GM21381 (cell line): ENCODE measurements at regions not wholly inside any gene's neighbourhood (a gene's known extent, or its start where the extent isn't known, plus 50 kb on each side); places are given as distances from the start of the nearest gene placed in this dataset.

ENCODE experiments used
- ATAC-seq: cut with Tn5 transposase; IDR thresholded peaks from one replicate; pipeline ENCODE4 v1.9.1; 2021; ENCODE audit warnings: mild to moderate bottlenecking, moderate library complexity; ENCODE audit not compliant: unreplicated experiment

DNA sequence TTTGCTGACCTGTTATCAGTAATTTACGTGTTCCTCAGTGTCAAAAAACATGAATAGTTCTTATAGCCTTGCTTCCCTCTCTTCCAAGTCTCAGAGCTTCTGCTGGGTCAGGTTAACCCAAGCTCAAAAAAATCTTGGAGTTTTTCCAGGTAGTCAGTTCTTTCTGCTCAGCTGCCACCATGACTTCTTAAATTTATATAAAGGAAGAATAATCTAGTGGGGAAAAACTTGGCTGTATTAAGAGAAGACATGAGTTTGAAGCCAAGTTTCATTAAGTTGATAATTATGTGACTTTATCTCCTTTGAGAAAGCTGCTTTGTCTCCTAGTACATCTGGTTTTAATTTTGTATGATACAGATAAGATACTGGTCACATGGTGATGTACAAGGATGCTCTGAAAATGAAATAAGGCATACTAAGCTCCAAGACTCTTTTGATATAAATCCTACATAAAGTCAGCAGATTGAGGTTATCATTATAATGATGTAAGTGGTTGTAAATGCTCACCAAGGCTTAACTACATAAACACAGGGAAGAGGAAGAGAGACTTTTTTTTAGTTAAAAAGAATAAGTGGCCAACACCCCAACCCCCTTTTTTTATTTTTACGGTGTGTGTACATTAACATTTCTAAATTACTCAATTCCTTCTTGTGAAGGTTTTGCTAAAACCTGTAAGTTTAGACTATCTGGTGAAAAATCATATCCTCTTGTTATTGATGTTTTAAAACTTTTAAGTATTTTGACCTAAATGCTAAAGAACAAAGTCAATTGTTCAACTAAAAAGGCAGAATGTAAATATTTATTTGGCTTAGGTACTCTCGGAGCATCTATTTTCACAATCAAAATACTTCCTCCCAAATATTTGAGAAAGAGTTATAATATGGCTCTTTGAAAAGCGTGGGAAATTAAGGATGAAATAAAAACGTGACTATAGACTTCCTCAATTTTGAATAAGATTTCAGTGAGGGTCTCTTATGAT, 84.1 kb upstream of the SLC38A2 start:
- no peak for ATAC-seq

DNA sequence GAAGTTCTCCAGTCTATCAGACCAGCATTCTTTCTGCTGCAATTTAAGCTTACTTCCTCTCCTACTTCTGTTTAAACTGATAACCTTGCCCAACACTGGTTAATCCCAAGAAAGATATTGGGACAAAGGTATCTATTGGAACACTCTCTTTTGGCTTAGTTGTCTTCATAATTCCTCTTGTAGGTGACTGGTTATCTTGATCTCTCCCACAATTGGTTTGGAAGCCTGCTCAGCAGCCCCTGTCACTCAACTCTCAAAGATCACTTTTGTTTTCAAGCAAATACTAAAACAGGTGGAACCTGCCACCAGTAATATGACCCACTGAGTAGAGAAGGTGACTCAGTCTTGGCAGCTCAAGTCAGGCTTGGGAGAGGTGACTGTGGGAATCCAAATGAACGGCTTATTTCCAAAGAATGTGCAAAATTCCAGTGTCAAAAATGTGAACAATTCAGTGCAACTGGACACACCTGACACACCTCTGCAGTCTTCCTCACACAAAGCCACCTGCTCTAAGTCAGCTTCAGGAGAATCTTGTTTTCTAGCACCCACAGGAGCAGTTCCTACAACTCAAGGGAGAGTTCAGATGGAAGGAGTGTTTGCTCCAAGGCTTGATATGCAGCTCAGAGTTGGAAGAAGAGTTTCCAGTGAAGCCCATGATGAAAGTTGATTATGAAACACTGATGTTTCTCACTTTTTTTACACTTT, 83.2 kb upstream of the SLC38A2 start:
- ATAC-seq = no peak

DNA sequence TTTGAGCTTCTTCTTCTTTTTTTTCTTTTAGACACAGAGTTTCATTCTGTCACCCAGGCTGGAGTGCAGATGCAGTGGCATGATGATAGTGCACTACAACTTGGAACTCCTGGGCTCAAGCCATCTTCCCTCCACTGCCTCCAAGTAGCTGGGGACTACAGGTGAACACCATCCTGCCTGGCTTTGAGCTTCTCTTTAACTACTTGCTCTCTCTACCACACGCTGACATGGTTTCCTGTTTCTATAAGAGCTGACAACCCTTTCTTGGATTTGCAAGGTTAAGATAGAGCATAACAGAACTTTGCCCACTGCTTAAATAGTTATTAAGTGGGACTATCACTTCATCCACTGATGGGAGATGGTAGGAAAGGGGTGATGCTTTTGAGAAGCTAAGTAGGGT, 82.4 kb upstream of the SLC38A2 start:
- no peak for ATAC-seq

DNA sequence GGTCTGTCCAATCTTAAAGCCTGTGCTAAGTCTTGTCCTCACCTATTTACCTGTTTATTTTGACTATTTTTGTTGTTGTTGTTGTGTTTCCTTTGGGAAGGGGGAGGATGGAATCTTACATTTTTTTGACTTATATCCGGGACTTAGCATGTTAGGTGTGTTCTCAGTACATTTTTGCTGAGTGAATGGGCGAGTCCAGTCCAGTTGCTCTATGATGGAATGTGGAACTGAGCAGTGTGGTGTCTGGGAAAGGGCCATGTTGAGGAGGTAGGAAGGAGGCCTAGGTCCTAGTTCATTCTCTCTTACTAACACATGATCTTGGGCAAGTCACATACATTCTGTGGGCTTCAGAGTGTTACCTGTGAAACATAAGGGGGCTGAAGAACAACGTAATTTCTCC, 80.9 kb upstream of the SLC38A2 start:
- no peak for ATAC-seq

DNA sequence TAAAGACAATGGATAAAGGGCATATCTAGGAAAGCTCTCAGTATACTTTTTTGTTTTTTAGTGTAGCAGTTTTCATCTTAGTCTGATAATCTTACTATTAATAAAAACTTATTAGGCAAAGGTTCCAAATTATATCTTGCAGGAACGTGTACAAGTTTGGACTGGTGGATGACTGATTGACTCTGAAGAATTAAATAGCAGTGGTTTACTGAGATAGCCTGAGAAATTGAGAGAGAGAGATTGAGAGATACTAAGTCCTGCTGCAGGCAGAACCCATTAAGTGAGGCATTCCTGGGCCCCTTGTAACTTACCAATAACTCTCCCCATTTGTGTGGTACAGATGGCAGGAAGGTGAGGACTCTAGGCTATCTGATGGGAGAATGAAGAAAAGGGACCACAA, 80.2 kb upstream of the SLC38A2 start:
- no peak for ATAC-seq

DNA sequence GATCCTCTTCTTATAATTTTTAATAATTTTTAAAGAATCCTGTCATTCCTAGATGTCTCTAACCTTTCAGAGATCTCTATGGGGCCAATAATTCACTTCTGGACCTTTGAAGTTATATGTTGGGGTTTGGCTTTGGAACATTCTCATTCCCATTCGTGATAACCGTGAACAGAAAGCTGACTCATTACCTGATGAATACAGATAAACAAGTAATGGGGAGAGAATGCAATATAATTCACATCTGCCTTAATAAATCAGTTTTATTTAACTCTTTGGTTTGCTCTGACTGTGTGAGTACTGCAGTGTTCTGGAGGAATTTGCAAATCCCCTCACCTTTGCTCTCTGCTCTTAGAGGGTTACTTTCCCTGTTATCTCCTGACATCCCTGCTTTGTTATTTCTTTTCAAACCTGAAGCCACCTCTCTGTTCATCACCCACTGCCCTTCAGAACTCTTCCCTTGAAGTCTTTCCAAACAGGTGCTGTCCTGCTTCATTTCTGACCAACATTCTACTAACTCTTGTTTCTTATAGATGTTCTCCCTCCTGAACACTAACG, 79.6 kb upstream of the SLC38A2 start:
- no peak for ATAC-seq

DNA sequence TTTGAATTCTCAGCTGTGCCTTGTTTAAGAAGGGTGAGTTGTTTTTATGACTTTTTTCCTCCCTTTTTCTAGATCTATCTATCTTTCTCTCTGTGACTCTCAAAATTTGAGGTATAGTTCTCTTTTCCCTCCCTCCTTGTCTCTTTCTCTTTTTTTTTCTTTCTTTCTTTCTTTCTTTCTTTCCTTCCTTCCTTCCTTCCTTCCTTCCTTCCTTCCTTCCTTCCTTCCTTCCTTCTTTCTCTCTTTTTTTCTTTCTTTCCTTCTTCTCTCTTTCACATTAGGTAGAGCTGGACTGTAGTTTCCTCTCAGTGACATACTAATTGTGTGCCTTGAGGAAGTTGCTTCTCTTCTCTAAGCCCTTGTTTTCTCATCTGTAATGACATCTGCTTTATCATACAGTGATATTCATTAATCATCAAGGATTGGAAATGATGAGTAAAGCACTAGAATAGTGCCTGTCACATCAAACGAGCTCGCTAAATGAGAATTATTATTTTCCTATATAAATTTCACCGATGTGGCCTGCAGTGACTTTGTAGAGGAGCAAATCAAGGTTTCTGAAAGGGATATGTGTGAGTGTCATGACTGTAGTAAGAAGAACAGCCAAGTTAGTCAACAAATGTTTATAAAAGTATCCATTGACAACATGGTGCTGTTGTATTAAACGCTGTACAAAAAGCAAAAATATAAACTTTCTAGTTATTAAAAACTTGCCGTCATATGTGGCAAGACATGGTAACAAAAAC, 78.9 kb upstream of the SLC38A2 start:
- no peak for ATAC-seq

DNA sequence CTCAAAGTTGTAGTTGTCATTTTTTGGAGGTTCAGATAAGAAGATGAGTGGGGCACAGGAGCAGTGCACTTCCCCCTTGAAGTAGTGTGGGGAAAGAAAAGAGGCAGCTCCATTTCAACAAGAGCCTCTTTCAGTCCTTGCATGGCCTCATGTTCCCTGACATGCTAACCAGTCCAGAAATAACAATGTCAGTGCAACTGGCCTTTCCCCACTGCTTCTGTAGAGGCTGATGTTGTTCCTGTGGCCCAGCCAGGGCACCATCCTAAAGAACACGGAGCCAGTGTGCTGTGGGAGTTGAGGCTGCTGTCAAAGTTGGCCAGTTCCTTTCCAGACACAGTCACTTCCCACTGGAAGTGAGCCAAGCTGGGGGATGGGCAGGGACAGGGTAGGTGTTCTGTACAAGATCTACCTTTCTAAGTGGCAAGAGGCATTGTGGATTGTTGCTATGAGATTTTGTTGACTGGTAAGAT, 77.7 kb upstream of the SLC38A2 start:
- no peak for ATAC-seq

DNA sequence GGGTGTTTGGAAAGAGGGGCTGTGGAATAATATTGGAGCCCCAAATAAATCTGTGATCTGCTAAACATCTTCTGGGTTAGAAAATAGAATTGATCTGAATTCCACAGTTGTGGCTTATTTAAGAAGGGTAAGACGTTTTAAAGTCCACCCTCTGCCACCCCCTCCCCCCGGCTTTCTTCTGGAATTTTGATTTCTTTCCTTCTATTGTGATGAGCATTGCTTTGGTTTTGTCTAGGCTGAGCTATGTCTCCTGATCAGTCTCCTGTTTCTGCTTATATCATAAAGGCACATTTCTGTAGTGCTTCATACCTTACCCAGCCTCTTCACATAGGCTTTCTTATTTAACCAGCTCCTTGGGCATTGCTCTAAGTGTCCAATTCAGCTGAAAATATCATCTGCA, 77.3 kb upstream of the SLC38A2 start:
- ATAC-seq = no peak

DNA sequence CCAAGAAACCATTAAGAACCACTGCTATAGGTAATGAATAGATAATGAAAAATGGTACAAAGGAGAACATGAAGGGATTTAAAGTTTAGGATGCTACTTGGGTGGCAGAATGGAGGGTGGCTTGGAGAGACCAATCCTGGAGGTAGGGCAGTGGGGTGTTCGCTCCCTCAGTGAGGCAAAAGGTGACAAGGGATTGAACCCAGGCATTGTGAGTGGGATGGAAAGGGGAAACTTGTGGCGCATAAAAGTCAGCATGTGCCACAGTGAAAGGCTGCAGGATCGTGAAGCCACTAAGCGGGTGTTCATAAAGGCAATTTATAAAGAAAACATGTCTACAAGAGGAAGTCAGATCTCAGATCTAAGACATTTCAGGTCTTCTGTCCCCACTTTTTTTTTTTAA, 76.7 kb upstream of the SLC38A2 start:
- ATAC-seq = no peak

DNA sequence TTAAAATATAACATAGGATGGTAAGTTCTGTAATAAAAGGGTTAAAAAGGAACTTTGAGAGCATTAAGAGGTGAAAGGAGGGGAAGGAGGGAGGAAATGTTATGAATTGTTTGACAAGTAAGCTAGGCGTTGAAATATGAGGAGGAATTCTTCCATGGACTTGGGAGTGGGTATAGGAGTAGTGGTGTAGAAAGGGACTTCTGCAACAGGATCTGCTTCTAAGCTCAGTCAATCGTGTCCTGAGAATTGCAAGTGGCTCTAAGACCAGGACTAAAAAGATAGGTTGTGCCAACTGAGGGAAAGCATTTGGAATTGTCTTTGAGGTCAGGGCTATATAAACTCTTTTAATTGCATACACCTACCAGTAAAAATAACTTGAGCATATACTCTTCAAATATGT, 74.1 kb upstream of the SLC38A2 start:
- ATAC-seq = no peak

DNA sequence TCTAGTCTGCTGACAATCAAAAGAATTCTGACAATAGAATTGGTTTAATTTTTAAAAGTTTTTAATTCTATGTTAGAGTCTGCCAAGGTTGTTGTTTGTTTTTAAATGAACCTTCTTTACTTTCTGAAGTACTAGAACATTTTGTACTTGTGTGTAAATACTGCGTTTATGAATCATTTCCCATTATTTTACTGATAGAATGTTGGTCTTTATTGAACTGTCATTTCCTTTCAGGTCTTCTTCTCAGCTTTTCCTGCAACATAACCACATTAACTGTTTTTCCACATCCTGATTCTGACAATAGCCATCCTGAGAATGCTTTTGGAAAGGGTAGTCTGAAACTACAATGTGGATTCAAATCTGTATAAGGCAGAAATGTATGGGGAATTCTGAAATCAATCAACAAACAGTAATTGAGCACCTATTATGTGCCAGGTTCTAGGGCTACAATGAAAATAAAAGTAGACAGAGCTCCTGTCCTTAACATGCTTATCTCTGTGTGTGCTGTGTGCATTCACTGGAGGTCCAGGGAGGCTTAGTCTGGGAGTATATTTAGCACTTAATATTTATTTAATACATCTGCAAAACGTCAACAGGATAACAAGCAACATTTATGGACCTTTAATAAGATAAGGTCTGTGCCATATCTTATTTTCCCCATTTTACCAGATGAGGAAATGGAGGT, 73.1 kb upstream of the SLC38A2 start:
- ATAC-seq = no peak

DNA sequence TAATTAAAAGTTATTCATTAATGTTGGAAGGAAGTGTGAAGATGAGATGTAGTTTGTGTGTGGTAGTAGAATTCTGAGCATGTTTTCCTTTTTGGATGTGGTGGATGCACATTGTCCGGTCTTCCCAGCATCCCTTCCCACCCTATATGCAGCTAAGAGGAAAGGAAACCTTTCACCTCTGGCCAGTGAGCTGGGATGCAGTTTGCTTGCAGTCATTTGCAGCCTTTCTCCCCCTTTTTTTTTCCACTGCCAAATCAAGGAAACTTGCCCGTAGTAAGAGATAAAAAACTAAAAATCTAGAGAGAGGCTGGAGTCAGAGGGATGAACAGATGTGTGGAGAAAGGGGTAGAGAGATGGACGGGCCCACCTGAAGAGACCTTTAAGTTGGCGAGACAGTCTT, 72.5 kb upstream of the SLC38A2 start:
- no peak for ATAC-seq

DNA sequence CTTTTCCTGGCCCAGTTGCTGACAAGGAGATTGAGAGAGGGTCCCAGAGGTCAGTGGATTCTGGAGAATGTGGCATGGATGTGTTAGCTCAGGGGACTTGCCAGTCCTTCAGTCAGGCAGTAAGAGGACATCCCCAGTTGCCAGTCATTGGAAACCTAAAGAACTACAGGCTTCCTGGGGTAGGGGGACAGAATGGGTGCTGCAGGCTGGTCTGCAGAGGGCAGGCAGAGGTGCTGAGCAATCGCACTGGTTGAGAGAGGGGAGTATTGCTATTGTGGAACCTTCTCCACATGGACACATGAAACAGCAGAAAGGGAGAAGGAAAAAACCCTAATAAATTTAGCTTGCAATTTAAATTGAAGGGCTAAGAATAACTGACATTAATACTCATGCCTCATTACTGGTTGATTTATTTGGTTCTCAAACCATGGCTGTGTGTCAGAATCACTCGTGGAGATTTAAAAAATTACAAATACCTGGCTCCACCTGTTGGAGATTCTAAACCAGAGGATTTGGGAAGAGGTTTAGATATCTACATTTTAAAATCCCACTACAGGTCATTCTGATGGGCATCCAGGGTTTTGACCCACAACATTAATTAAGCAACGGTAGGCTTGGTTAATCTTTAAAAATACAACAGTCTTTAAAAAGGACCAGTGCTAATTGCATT, 71.2 kb upstream of the SLC38A2 start:
- no peak for ATAC-seq

DNA sequence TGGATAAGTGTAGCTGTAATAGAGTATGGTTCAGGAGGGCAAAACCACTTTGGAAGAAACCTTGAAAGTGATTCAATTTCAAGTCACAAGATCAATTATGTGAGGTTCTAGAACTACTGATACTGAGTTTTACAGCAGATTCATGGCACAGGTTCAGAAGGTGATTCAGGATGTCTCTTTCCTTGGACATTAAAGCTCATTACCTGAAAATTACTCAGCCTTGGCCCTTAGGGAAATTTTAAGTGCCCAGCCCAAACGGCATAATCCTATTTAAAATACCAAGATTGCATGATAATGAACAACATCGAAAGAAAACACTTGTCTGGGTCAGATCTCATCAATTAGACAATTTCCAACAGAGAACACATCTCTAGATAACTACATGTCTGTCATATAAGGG, 70.2 kb upstream of the SLC38A2 start:
- no peak for ATAC-seq

DNA sequence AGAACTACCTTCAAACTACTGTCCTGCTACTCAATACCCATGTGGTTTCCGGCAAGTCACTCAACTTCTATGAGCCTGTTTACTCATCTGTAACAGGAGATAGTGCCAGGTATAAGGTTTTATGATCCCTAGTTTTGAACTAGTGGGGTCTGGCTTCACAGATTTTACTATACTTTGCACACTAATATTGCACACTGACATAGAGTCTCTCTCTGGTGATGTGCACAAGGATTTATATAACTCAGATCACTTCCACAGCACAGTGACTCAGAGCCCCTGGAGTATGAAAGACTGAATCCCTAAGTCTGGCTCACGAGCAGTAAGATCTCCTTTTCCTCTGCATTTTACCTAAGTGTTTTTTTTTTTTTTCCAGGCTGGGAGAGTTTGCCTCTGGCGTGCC, 69.7 kb upstream of the SLC38A2 start:
- no peak for ATAC-seq

DNA sequence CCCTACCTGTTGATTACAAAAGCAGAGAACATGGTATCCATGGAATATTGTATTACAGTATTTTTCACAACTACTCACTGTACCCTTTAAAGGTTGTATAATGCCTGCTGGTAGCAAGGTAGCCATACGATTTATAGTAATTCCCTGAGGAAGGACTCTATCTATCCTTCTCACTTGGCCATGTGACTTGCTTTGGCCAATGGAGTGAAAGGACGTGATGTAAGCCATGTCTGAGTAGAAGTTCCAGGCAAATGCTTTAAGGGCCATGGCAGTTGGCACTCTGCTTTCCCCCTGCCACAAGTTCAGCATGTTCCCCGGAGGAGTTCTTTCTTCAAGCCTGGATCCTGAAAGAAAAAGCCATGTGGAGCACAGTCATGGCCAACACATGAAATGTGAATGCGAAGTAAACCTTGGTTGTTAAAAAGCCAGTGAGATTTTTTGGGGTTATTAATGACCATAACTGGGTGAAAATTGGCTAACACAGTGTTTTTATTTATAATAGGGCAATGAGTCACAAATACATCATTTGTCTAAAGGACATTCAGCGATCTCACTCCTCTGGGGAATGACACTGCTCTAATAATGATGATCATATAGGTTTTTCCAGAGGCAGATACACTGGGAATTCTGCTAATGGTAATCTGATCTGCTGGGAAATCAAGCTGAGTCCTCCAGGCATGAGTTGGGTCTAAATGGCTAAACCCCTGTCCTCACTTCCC, 67.4 kb upstream of the SLC38A2 start:
- ATAC-seq = no peak

DNA sequence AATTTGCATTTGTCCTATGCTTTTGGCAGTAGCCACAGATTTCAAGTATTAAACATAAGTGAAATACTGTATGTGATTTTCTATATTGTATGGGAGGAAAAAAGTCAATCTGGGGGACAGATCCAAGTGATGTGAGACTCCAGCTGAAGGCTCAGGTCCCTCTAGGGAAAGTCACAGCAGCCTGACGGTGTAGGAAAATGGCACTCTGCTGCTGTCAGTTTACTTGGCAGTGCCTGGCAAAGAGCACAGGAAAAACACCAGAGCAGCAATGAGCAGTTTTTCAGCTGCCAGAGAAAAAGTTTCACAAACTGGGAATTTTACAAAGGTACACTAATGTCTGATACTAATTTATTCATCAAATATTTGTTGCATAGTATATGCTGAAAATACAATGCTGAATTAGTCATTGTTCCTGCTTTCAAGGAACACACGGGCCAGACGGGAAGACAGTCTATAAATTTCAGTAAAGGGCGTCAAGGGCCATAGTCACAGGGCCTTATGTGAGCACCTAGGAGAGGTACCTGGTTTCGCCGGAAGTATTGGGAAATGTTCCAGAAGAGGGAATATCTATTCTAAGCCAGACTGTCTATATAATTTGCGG, 66.2 kb upstream of the SLC38A2 start:
- ATAC-seq = no peak

DNA sequence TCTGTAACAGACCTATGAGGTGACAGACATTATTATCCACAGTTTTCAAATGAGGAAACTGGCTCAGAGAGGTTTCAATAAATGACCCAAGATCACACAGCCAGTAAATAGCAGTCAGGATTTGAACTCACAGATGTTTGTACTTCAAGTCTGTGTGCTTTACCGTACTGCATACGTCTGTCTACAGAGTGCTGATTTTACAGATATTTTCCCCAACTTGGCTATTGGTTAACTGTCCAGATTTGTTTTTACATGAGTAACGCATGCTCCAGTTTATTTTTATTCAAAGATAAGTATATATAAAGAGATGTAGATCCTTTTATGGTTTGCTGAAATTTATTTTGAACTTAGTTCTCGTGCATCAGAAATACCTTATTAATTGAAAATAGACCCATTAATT, 65.7 kb upstream of the SLC38A2 start:
- ATAC-seq = no peak
